ENCODE measurements at regions not wholly inside any gene's neighbourhood (a gene's known extent, or its start where the extent isn't known, plus 50 kb on each side); places are given as distances from the start of the nearest gene placed in this dataset.

DNA sequence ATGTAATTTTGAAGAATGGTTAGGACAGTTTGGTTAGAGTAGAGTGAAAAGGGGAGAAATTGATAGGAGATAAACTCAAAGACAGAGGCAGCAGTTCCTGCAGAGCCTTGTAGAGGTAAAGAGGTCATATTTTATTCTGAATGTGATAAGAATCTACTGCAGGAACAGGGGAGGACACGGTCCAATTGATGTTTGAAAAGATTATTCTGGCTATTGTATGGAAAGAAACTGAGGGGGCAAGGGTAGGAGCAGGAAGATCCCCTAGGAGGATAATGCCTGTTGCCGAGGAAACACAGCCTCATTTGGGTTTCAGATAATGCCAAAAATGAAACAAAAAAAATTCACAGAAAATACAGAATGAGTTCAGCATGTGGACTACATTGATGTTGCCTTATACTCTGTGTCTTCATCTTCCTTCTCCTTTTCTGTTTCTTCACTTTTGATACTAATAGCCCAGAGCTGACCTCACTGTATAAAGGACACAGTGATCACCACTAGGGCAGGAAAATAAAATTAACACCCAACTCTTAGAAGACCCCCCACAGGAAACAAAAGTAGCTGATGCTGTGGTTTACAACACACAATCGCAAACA is 454.6 kb upstream of the UBE2E2 start:
- TF ChIP-seq, protein P1, sequence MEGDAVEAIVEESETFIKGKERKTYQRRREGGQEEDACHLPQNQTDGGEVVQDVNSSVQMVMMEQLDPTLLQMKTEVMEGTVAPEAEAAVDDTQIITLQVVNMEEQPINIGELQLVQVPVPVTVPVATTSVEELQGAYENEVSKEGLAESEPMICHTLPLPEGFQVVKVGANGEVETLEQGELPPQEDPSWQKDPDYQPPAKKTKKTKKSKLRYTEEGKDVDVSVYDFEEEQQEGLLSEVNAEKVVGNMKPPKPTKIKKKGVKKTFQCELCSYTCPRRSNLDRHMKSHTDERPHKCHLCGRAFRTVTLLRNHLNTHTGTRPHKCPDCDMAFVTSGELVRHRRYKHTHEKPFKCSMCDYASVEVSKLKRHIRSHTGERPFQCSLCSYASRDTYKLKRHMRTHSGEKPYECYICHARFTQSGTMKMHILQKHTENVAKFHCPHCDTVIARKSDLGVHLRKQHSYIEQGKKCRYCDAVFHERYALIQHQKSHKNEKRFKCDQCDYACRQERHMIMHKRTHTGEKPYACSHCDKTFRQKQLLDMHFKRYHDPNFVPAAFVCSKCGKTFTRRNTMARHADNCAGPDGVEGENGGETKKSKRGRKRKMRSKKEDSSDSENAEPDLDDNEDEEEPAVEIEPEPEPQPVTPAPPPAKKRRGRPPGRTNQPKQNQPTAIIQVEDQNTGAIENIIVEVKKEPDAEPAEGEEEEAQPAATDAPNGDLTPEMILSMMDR (IDR thresholded peaks at IDR 0.05) = no peak
- TF ChIP-seq POLR2AphosphoS5 (IDR thresholded peaks at IDR 0.05) (no peak), POLR2A (IDR thresholded peaks at IDR 0.05) (no peak), EP300 (IDR thresholded peaks at IDR 0.05) (no peak)
